Activated T-helper 17 cell treated with anti-CD3 and anti-CD28 coated beads, Interleukin-2, amount 50 U/mL, for 72 hours (primary cell): ENCODE measurements at regions not wholly inside any gene's neighbourhood (a gene's known extent, or its start where the extent isn't known, plus 50 kb on each side); places are given as distances from the start of the nearest gene placed in this dataset.
"Not testable (repeated sequence)": the region's sequence is repeated elsewhere in the genome, so short reads cannot be mapped to it uniquely, and the experiment has no call there.

Experiments
- ATAC-seq: fragments of 150-1000 bp; cut with Tn5 transposase; replicated peaks from 2 replicates; pipeline ENCODE4 v1.10.0; 2021; ENCODE audit warnings: mild to moderate bottlenecking, moderate library complexity
- H3K27ac Mint-ChIP-seq: one replicate; pipeline ENCODE4 v1.8.0; 2022; ENCODE audit warnings: mixed read lengths
- H3K27me3 Mint-ChIP-seq: one replicate; pipeline ENCODE4 v1.8.0; 2022; ENCODE audit warnings: mixed read lengths
- H3K36me3 Mint-ChIP-seq: one replicate; pipeline ENCODE4 v1.8.0; 2022; ENCODE audit warnings: low read depth, mild to moderate bottlenecking, mixed read lengths
- H3K4me1 Mint-ChIP-seq: one replicate; pipeline ENCODE4 v1.8.0; 2022; ENCODE audit warnings: mixed read lengths
- H3K4me3 Mint-ChIP-seq: one replicate; pipeline ENCODE4 v1.8.0; 2022; ENCODE audit warnings: mild to moderate bottlenecking, mixed read lengths
- H3K9me3 Mint-ChIP-seq: one replicate; pipeline ENCODE4 v1.8.0; 2022; ENCODE audit warnings: mixed read lengths

DNA sequence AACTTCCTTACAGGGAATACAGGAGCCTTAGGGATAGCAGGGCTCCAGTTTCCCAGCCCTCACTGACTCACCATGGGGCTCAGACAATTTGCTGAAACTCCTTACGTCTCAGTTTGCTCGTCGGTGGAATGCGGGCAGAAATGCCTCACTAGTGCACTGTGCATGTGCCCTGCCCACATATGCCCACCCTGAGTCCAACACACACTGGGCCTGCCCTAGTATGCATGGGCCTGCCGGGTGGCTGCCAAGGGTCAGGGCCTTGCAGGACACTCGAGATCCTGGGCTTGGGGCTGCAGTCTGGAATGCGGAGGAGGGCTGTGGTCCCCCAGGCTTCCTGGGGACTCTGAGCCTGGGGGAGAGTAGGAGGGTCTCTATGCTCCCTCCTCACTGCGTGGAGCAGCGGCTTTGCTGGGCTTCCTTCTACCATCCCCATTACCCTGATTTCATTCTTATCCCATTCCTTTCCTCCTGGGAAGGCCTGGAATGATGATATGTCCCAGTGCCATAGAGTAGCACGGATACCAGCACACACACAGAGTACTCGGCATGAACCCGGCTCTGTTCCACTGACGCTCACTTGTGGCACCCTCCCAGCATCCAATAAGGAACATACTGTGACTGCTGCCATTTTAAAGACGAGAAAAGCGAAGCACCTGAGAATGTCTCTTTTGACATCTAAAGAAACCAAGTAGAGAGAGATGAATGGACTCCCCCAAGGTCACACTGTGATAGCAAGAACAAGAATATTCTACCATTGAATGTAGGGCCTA is 124.2 kb downstream of the ASB7 start:
- H3K4me1 Mint-ChIP-seq, result no peaks in the 10 kb centered on the region
- no peaks in the 10 kb centered on the region for H3K9me3 Mint-ChIP-seq
- no peak overlapping the region for H3K27ac Mint-ChIP-seq
- no peaks in the 10 kb centered on the region for H3K36me3 Mint-ChIP-seq
- H3K4me3 Mint-ChIP-seq, result no peak overlapping the region
- no peak for ATAC-seq
- peaks cover 8% of the 10 kb centered on the region for H3K27me3 Mint-ChIP-seq

DNA sequence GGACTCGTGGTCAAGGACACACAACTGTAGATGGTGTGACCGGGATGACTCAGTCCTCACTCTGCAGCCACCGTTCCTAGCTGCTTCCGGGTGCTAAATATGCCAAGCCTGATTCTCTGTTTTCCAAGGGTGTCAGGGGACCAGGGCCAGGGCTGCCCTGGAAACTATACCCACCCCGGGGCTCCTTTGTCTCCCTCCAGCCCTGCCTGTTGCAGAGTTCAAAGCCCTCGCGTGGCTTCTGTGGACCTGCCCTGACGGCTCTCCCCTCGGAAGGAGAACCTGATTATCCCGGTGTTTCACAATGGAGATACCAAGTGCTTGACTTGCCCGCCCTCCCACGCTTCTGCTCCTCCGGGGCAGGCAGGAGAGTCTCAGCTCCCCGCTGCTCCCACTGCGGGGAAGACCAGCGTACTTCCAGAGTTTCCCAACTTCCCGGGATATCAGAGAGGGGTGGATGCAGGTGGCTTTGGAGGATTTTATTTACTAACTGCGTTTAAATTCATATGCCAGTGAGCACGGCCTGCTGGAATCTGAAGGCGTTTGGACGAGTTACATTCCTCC is 125.0 kb downstream of the ASB7 start:
- Mint-ChIP-seq H3K27ac (no peak overlapping the region), H3K27me3 (peaks cover 8% of the 10 kb centered on the region)

DNA sequence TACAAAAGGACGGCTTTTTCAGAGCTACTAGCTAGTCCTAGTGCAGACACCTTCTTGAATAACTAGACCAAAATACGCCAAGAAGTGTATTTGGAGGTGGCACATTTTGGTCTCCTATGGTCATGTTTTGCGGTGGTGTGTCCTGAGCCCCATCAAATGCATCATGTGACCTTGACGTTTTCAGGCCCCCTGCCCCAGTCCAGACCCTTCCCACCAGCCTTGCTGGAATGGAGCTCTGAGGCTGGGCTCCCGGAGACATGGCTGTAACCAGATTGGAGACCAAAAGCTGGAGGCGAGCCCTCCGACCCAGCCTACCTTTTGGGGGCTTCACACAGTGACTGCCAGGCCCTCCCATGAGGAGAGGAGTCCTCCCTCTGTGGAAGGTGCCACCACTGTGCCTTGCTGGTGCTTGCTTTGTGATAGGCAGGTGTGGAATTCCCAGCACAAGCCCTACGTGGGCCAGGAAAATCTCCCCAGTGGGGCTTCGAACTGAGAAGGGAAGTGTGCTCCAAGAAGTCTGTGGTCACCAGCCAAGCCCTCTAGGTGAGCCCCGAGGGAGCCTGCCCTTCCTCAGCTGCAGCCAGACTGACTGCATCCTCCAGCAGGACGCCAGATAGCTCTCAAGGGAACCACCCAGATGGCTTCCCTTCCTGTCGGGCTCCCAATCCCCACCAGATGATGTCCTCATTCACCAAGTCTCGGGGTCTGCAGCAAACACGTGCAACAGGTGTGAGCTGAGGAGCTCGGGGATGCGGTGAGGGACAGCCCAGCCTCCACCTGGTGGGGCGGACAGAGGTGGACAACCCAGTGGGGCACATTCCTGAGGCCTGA is 126.2 kb downstream of the ASB7 start:
- H3K27me3 Mint-ChIP-seq, result peaks cover 8% of the 10 kb centered on the region
- no peak overlapping the region for H3K27ac Mint-ChIP-seq
- H3K4me3 Mint-ChIP-seq, result no peak overlapping the region
- no peaks in the 10 kb centered on the region for H3K9me3 Mint-ChIP-seq
- H3K36me3 Mint-ChIP-seq, result no peaks in the 10 kb centered on the region
- no peaks in the 10 kb centered on the region for H3K4me1 Mint-ChIP-seq
- no peak for ATAC-seq

More for the DNA sequence above, 125.0 kb downstream of the ASB7 start:
- no peak overlapping the region for H3K4me3 Mint-ChIP-seq
- H3K4me1 Mint-ChIP-seq, result no peaks in the 10 kb centered on the region
- no peaks in the 10 kb centered on the region for H3K36me3 Mint-ChIP-seq
- ATAC-seq, result no peak
- H3K9me3 Mint-ChIP-seq, result no peaks in the 10 kb centered on the region

DNA sequence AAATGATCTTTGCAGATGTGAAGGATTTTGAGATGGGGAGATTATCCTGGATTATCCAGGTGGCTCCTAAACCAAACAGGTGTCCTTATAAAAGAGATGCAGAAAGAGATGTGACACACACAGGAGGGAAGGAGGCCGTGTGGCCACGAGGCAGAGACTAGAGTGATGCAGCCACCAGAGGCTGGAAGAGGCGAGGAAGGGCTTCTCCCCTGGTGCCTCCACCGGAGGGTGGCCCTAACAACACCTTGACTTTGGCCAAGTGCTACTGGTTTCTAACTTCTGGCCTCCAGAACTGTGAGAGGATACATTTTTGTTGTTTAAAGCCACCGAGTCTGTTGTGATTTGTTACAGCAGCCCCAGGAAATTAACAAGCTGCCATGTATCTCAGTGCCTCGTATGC is 127.1 kb downstream of the ASB7 start:
- Mint-ChIP-seq H3K9me3 (no peaks in the 10 kb centered on the region), H3K4me1 (no peaks in the 10 kb centered on the region), H3K27me3 (peaks cover 8% of the 10 kb centered on the region), H3K36me3 (no peaks in the 10 kb centered on the region), H3K4me3 (no peak overlapping the region), H3K27ac (no peak overlapping the region)
- ATAC-seq, result no peak

DNA sequence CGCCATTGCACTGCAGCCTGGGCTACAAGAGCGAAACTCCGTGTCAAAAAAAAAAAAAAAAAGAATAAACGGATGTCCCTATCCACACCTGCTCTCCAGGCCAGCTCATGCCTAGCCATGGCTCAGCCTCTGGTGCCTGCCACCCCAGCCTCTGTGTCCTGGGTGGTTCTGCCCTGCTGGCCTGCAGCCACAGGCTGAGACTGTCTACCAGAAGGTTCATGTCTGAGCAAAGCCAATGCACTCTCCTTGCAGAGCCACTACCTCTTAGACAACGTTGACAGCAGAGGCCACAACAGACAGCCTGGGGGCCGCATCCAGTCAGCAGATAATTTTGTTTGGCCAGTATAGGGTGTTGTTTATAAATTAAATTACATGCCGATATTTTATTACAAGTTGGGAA is 127.7 kb downstream of the ASB7 start:
- no peaks in the 10 kb centered on the region for H3K9me3 Mint-ChIP-seq
- H3K36me3 Mint-ChIP-seq, result no peaks in the 10 kb centered on the region
- peaks cover 8% of the 10 kb centered on the region for H3K27me3 Mint-ChIP-seq
- H3K4me1 Mint-ChIP-seq, result no peaks in the 10 kb centered on the region
- no peak for ATAC-seq
- no peak overlapping the region for H3K4me3 Mint-ChIP-seq
- H3K27ac Mint-ChIP-seq, result no peak overlapping the region

DNA sequence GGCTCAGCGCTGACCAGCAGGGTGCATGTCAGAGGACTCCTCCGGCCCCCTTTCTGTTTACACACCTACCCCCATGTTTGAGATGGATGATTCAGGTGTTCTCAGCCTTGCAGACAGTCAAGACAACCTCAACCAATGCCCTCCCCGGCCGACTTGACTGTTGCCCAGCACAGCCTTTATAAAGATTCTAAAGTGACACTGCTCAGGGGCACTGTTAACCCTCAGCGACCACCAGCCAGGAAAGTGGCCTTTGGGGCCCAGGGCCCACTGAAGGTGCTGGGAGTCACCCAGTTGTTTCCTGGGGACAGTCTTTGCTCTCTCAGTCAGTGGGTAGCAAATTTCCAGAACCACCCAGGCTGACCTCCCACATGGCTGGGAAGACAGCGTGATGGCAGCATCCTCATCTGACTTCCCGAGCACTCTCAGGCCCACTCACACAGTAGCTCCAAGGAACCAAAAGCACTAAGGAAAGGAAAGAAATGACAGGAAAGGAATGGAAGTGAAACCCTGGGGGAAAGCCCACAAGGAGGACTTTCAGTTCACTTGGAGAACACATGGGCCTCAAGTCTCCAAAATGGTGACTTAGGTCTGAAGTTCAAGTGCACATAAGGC is 128.4 kb downstream of the ASB7 start:
- Mint-ChIP-seq H3K4me1 (no peaks in the 10 kb centered on the region), H3K36me3 (no peaks in the 10 kb centered on the region), H3K9me3 (no peaks in the 10 kb centered on the region), H3K27ac (no peak overlapping the region), H3K4me3 (no peak overlapping the region), H3K27me3 (peaks cover 8% of the 10 kb centered on the region)
- no peak for ATAC-seq

DNA sequence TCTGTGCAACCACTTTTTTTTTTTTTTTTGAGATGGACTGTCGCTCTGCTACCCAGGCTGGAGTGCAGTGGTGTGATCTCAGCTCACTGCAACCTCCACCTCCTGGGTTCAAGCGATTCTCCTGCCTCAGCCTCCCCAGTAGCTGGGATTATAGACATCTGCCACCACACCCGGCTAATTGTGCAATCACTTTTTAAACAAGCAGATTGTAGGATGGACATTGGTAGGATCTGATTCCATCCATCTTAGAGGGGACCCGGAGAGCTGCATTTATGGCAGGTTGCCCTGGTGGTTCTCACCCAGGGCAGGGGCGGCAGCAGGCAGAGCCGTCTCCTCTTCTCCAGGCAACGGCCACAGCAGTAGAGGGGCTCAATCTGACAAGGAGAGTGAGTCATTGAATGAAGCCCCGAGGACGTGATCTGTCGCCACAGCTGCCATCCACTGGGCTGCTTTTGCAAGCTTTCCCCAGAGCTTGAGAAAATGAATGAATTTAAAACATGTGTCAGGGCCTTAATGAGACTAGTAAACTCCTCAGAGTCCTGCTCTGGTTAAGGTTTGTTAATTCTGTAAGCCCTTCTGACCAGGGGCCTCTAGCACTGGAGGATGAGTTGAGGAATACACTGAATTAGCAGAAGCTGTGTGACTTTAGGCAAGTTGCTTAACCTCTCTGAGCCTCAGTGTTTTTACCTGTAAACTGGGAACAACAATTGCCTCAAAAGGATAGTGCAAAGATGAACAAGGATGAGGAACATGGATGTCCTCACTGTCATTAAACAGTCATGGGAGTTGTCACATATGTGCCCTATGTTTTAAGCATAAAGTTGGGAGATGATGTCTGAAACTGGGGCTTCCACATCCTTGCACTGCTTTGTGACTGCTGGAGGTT is 129.1 kb downstream of the ASB7 start:
- Mint-ChIP-seq H3K9me3 (no peaks in the 10 kb centered on the region), H3K4me3 (no peak overlapping the region), H3K27ac (no peak overlapping the region), H3K36me3 (no peaks in the 10 kb centered on the region), H3K4me1 (no peaks in the 10 kb centered on the region), H3K27me3 (peaks cover 8% of the 10 kb centered on the region)
- ATAC-seq, result no peak

DNA sequence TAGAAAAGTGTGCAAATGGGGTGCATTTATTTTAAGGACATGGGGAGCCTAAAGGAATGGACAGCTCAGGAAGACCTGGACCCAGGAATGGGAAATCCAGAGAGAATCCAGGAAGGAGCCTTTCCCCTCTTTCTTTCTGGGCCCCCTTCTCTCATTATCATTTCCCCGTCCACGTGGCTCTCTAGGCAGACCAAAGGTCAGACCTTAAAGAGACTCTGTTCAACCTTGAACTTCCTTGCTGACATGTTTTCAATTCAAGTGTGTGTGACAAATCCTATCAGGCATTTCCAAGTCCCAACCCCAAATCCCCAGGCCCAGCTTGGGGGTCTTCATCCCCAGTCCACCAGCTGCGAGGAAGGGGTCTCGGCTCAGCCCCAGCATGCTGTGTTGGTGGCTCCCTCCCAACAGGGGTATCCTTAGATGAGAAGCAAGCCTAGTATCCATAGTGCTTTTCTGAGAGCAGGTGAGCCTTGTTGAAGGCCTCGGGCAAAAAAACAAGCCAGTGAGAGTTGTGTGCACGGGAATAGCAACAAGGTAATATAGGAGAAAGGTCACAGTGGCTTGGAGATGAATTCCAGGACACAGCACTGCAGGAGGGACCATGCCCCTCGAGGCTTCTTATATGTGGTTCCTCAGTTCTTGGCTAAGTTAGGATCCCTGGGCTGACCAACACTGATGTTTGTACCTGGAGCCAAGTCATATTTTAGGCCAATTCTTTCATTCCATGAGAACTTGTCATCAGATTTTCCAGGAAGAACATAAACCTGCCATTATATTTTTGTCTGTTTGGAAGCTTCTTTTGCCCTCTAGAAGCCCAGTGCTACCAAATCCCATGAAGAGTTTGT is 130.0 kb downstream of the ASB7 start:
- no peaks in the 10 kb centered on the region for H3K36me3 Mint-ChIP-seq
- H3K9me3 Mint-ChIP-seq, result no peaks in the 10 kb centered on the region
- H3K4me1 Mint-ChIP-seq, result no peaks in the 10 kb centered on the region
- H3K27me3 Mint-ChIP-seq, result peaks cover 8% of the 10 kb centered on the region
- ATAC-seq, result no peak
- H3K4me3 Mint-ChIP-seq, result no peak overlapping the region
- H3K27ac Mint-ChIP-seq, result no peak overlapping the region

DNA sequence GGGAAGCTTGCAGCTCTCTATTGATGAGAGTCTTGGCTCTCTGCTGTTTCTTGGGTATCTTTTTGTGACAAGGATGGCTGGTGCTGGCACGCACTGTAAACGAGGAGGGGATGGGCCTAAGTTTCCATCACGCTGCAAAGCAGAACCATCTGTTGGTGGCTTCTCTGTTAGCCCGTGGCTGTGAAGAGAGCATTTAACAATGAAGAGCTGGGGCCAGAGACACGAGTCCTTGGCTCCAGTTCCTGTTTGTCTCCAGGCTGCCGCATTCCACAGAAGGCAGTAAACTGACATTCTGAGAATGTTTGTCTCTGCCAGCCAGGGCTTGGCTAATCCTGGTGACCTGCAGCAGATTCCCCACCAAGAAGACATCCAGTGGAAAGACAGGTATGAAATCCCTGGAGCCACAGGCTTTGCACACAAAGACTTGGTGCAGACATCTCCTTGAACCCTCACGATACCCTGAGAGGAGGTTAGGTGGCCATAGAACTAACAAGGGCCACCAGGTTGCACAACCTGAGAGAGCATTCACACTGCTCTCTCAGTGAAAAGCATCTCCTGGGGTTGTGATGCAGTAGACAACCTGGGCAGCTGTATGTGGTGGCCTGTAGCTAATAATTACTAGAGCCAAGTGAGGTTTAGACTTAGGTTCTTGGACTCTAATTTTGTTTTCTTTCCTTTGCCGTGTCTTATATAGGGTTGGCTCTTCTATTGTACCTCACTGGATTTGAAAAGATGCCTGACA is 130.9 kb downstream of the ASB7 start:
- Mint-ChIP-seq H3K4me1 (no peaks in the 10 kb centered on the region), H3K27ac (no peak overlapping the region)
- ATAC-seq, result no peak

DNA sequence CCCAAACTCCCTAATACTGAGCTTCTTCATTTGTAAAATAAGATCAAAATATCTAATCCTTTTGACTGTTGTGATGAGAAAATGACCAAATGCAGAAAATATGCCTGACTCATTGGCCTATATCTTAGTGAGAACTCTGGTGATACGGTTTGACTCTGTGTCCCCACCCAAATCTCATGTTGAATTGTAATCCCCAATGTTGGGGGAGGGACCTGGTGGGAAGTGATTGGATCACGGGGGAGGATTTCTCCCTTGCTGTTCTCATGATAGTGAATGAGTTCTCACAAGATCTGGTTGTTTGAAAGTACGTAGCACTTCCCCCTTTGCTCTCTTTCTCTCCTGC is 131.4 kb downstream of the ASB7 start:
- H3K9me3 Mint-ChIP-seq, H3K36me3 Mint-ChIP-seq, H3K27me3 Mint-ChIP-seq, H3K4me1 Mint-ChIP-seq, H3K27ac Mint-ChIP-seq, ATAC-seq, H3K4me3 Mint-ChIP-seq: not testable (repeated sequence)

More for the DNA sequence above, 130.9 kb downstream of the ASB7 start:
- Mint-ChIP-seq H3K36me3 (no peaks in the 10 kb centered on the region), H3K27me3 (peaks cover 4% of the 10 kb centered on the region), H3K9me3 (no peaks in the 10 kb centered on the region), H3K4me3 (no peak overlapping the region)

DNA sequence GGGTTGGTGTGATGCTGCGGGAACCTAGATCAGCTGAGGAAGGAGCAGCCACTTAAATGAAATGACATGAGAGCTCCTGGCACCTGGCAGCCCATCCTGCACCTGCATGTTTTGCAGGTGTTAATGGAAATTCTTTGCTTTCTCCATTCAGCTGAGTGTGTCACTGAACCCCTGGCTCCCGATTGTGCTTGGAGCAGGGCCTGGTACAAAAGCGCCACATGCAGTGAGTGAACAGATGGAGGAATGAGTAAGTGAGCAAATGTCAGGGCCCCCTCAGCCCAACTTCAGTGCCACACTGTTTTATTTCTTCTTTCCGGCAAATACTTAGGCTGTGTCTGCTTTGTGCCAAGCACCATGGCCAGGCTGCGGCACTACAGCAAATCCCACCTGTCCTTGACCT is 132.2 kb downstream of the ASB7 start:
- ATAC-seq, result no peak
- no peak overlapping the region for H3K27ac Mint-ChIP-seq
- no peaks in the 10 kb centered on the region for H3K4me1 Mint-ChIP-seq
- no peaks in the 10 kb centered on the region for H3K9me3 Mint-ChIP-seq
- H3K36me3 Mint-ChIP-seq, result no peaks in the 10 kb centered on the region
- peaks cover 3% of the 10 kb centered on the region for H3K27me3 Mint-ChIP-seq
- no peak overlapping the region for H3K4me3 Mint-ChIP-seq

DNA sequence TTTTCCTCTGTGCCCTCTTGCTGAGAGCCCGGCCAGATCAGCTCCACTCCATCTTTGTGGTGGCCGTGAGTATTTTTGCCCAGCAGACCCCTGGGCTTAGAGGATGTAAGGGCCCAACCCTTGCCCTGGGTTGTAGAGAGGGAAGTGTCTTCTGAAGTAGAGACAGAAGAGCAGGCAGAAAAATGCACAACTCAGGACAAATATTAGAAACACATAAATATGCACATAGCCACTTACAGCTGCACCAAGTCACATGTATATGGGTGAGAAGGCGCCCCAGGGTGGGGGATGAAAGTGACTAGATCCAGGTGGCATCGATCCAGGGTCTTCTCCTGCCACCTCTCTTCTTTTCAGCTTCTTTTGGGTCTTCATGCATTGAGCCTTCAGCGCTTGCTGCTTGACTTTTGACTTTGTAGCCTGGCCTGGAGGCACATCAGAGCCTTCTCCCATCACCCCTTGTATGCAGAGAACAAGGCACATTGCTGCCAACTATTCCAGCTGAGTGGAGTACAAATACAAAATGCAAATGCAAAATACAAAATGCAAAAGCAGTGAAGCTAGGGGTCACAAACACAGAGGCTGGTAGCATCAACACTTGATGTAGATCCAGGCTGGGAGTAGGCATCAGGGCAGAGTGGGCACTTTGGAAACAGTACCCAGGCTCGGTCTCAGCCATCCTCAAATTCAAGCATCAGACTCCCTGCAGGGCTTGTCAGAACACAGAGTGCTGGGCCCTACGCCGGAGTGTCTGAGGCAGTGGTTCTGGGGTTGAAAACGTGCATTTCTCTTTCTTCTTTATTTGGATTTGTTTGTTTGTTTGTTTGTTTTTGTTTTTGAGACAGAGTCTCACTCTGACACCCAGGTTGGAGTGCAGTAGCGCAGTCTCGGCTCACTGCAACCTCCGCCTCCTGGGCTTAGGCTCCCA is 133.0 kb downstream of the ASB7 start:
- Mint-ChIP-seq H3K36me3 (no peaks in the 10 kb centered on the region), H3K9me3 (no peaks in the 10 kb centered on the region), H3K27me3 (peaks cover 3% of the 10 kb centered on the region), H3K4me1 (no peaks in the 10 kb centered on the region), H3K4me3 (no peak overlapping the region), H3K27ac (no peak overlapping the region)
- ATAC-seq, result no peak
